Sigmoid colon (tissue), 6 donors: ENCODE measurements at regions not wholly inside any gene's neighbourhood (a gene's known extent, or its start where the extent isn't known, plus 50 kb on each side); places are given as distances from the start of the nearest gene placed in this dataset.

Experiments used
- DNase-seq: peaks from one replicate; pipeline ENCODE4 v3.0.0-alpha.2; 2019
- H3K27ac ChIP-seq, 4 donors: fragments of 200-600 bp; sonication (generic); one replicate each; pipeline ENCODE4 v1.5.1; 2016 to 2019; ENCODE audit warnings: mild to moderate bottlenecking in 1 of 4
- H3K27me3 ChIP-seq, 3 donors: fragments of 200-600 bp; sonication (generic); one replicate each; pipeline ENCODE4 v1.5.1; 2019; ENCODE audit warnings: mild to moderate bottlenecking in 1 of 3
- H3K36me3 ChIP-seq, 4 donors: fragments of 200-600 bp; sonication (generic); one replicate each; pipeline ENCODE4 v1.5.1; 2016 to 2019
- H3K4me1 ChIP-seq, 4 donors: fragments of 200-600 bp; sonication (generic); one replicate each; pipeline ENCODE4 v1.5.1; 2017 to 2019
- H3K4me3 ChIP-seq, 4 donors: fragments of 200-600 bp; sonication (generic); one replicate each; pipeline ENCODE4 v1.5.1; 2017 to 2019; ENCODE audit warnings: mild to moderate bottlenecking in 2 of 4, moderate library complexity in 1 of 4
- H3K9me3 ChIP-seq, 4 donors: fragments of 200-600 bp in 3 of 4; sonication (generic) in 3 of 4; one replicate each; pipeline versions ENCODE4 v1.5.1 to v1.6.1; 2013 to 2019
- CTCF ChIP-seq, 4 experiments: fragments of 450-650 bp in 3 of 4; fragments of 200-600 bp in 1 of 4; IDR thresholded peaks; one replicate each; pipeline ENCODE4 v1.5.1; 2016 to 2019; ENCODE audit warnings: antibody characterized with exemption in 4 of 4, mild to moderate bottlenecking in 3 of 4, moderate library complexity in 2 of 4
- EP300 ChIP-seq, 4 donors: sonication (generic); formaldehyde crosslinking; IDR thresholded peaks; one replicate each; pipeline ENCODE4 v1.6.1; 2017; ENCODE audit warnings: antibody characterized with exemption in 4 of 4
- POLR2A ChIP-seq, 2 donors: fragments of 450-650 bp; IDR thresholded peaks; one replicate each; pipeline ENCODE4 v1.6.1; 2016; ENCODE audit warnings: antibody characterized with exemption in 2 of 2, mild to moderate bottlenecking in 2 of 2, moderate library complexity in 2 of 2
- POLR2AphosphoS5 ChIP-seq, 4 donors: sonication (generic); formaldehyde crosslinking; IDR thresholded peaks; one replicate each; pipeline ENCODE4 v1.6.1; 2017; ENCODE audit warnings: antibody characterized with exemption in 4 of 4
- WGBS, 2 donors: extraction: QIAGEN DNeasy Blood & Tissue Kit; methylation state at CpG; one replicate each; pipeline ENCODE4 v1.1.7; 2013; 5-methylcytosine and 5-hydroxymethylcytosine counted together
- intact Hi-C: fragments of 100-400 bp; cut with DNase I; formaldehyde crosslinking; loops from one replicate; pipeline ENCODE4 v1.15.1; 2023
- donor health status: healthy with polysubstance abuse.
- donor health status: healthy.

GRCh38 chr1:104765085-104765484 is 1015.4 kb downstream of the AMY1C start:
- intact Hi-C loops = no loop called here
- no peak for DNase-seq
- TF ChIP-seq POLR2AphosphoS5 (IDR thresholded peaks at IDR 0.05) = no peak
- no peak for TF ChIP-seq CTCF (IDR thresholded peaks at IDR 0.05)
- no peak for TF ChIP-seq EP300 (IDR thresholded peaks at IDR 0.05)
- no peak for TF ChIP-seq POLR2A (IDR thresholded peaks at IDR 0.05)
- Histone ChIP-seq H3K4me3 (no peak overlapping the region), H3K27ac (no peak overlapping the region), H3K36me3 (no peaks in the 10 kb centered on the region), H3K9me3 (no peaks in the 10 kb centered on the region), H3K4me1 (no peaks in the 10 kb centered on the region), H3K27me3 (no peaks in the 10 kb centered on the region)
- WGBS, 2 donors = 58 to 70% methylated on average over 1 of the region's 1 CpG

- H3K27me3 ChIP-seq = no peaks in the 10 kb centered on the region
- H3K4me1 ChIP-seq = no peaks in the 10 kb centered on the region
- no peak for DNase-seq
- H3K4me3 ChIP-seq = no peak overlapping the region
- 25 to 62% methylated on average over 3 of the region's 3 CpGs for WGBS, 2 donors
- no peaks in the 10 kb centered on the region for H3K9me3 ChIP-seq
- TF ChIP-seq POLR2AphosphoS5 (IDR thresholded peaks at IDR 0.05) = no peak
- no peak for TF ChIP-seq POLR2A (IDR thresholded peaks at IDR 0.05)
- TF ChIP-seq CTCF (IDR thresholded peaks at IDR 0.05) = no peak
- TF ChIP-seq EP300 (IDR thresholded peaks at IDR 0.05) = no peak
- H3K36me3 ChIP-seq = no peaks in the 10 kb centered on the region
- intact Hi-C loops = no loop called here
- no peak overlapping the region for H3K27ac ChIP-seq
Observed at GRCh38 chr1:104768466-104768865, 1018.8 kb downstream of the AMY1C start.

GRCh38 chr1:104780470-104781078 is 1030.9 kb downstream of the AMY1C start:
- no peaks in the 10 kb centered on the region for H3K27me3 ChIP-seq
- no peak for DNase-seq
- no peak for TF ChIP-seq POLR2AphosphoS5 (IDR thresholded peaks at IDR 0.05)
- TF ChIP-seq POLR2A (IDR thresholded peaks at IDR 0.05) = no peak
- TF ChIP-seq EP300 (IDR thresholded peaks at IDR 0.05) = no peak
- TF ChIP-seq CTCF (IDR thresholded peaks at IDR 0.05) = peak in 3 of 4 experiments; percentile 34 to 77 (median 58)
- H3K4me1 ChIP-seq = peaks cover 0 to 2% (median 0%) of the 10 kb centered on the region in 4 donors
- no peak overlapping the region for H3K4me3 ChIP-seq
- H3K9me3 ChIP-seq = no peaks in the 10 kb centered on the region
- WGBS, 2 donors = 11 to 22% methylated on average over 6 of the region's 6 CpGs
- intact Hi-C loops = no loop called here
- H3K36me3 ChIP-seq = no peaks in the 10 kb centered on the region
- no peak overlapping the region for H3K27ac ChIP-seq

GRCh38 chr1:104785575-104786187 is 1036.0 kb downstream of the AMY1C start:
- H3K36me3 ChIP-seq = no peaks in the 10 kb centered on the region

More at GRCh38 chr1:104785575-104786187, 1036.0 kb downstream of the AMY1C start:
- Histone ChIP-seq H3K9me3 (no peaks in the 10 kb centered on the region), H3K27me3 (no peaks in the 10 kb centered on the region), H3K4me3 (no peak overlapping the region), H3K4me1 (peaks cover 0 to under 1% (median 0%) of the 10 kb centered on the region in 4 donors), H3K27ac (no peak overlapping the region)
- WGBS, 2 donors = 52 to 83% methylated on average over 2 of the region's 2 CpGs
- intact Hi-C loops = no loop called here
- TF ChIP-seq EP300 (IDR thresholded peaks at IDR 0.05) = no peak
- TF ChIP-seq CTCF (IDR thresholded peaks at IDR 0.05) = no peak
- no peak for TF ChIP-seq POLR2A (IDR thresholded peaks at IDR 0.05)
- TF ChIP-seq POLR2AphosphoS5 (IDR thresholded peaks at IDR 0.05) = no peak
- no peak for DNase-seq
